Stimulated activated CD8-positive, alpha-beta memory T cell treated with anti-CD3 and anti-CD28 coated beads, Interleukin-12 subunit alpha, Interleukin-12 subunit beta, amount 100 ng/mL, for 24 hours (primary cell): ENCODE measurements at regions not wholly inside any gene's neighbourhood (a gene's known extent, or its start where the extent isn't known, plus 50 kb on each side); places are given as distances from the start of the nearest gene placed in this dataset.
"Not testable (repeated sequence)": the region's sequence is repeated elsewhere in the genome, so short reads cannot be mapped to it uniquely, and the experiment has no call there.

Experiments used
- DNase-seq: peaks from one replicate; pipeline ENCODE4 v3.0.0-alpha.2; 2020; ENCODE audit errors: extremely low read depth

- no peak for DNase-seq
Observed at GRCh38 chr5:88092358-88092757, 176.3 kb downstream of the TMEM161B start.

DNA sequence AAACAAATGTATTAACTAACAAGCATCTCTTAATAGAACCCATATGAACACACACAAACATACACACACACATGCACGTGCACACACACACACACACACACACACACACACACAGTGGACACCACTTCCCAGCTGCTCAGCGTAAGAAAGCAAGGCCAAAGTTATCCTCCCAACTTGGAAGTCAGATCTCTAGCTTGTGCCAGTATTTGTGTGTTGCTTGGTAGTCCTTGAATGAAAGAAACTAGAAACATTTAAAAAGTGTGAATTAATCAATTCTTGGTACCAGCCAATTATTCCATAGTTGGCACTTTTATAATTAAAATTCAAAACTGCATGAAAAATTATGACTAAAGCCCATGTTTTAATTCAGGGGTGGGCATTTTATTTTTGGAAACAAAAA lies 178.1 kb downstream of the TMEM161B start:
- no peak for DNase-seq

GRCh38 chr5:88089719-88090390 lies 178.8 kb downstream of the TMEM161B start:
- DNase-seq, result no peak

GRCh38 chr5:88085462-88085861 lies 183.2 kb downstream of the TMEM161B start:
- DNase-seq, result no peak

- DNase-seq, result no peak
Observed at GRCh38 chr5:88081877-88082276, 186.8 kb downstream of the TMEM161B start.

DNA sequence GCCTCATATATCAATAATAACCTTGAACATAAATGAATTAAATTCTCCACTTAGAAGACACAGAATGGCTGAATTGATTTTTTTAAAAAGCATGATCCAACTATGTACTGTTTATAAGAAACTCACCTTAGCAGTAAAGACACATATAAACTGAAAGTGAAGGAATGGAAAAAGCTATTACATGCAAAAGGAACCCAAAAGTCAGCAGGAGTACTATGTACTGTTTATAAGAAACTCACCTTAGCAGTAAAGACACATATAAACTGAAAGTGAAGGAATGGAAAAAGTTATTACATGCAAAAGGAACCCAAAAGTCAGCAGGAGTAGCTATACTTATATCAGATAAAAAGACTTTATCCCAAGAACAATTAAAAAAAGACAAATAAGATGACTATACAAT lies 204.8 kb downstream of the TMEM161B start:
- DNase-seq, result no peak

GRCh38 chr5:88060194-88060593 lies 208.5 kb downstream of the TMEM161B start:
- no peak for DNase-seq

GRCh38 chr5:88058625-88059024 lies 210.0 kb downstream of the TMEM161B start:
- no peak for DNase-seq

DNA sequence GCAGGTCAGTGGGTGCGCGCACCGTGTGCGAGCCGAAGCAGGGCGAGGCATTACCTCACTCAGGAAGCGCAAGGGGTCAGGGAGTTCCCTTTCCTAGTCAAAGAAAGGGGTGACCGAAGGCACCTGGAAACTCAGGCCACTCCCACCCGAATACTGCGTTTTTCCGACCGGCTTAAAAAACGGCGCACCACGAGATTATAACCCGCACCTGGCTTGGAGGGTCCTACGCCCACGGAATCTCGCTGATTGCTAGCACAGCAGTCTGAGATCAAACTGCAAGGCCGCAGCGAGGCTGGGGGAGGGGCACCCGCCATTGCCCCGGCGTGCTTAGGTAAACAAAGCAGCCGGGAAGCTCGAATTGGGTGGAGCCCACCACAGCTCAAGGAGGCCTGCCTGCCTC lies 216.2 kb downstream of the TMEM161B start:
- not testable (repeated sequence) for DNase-seq

- no peak for DNase-seq
Observed at GRCh38 chr5:88051148-88051547, 217.5 kb downstream of the TMEM161B start.

GRCh38 chr5:88049737-88050136 lies 218.9 kb downstream of the TMEM161B start:
- no peak for DNase-seq

DNA sequence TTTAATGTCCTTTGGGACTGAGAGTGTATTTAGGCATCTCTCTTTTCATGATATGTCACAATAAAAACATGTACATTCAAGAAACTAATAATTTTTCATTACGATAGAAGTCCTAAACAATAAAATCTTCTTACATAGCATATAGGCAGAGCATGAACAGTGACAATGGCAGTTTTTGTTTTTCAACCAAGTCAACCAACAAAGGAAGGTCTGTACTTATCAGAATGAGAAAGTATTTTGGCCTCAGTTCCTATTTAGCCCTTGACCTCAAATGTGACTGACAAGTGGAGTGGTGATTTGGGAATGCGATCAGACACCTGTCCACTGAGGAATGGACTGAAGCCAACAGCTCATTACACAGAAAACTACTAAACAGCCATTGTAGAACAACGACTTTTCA lies 219.5 kb downstream of the TMEM161B start:
- DNase-seq, result no peak

DNA sequence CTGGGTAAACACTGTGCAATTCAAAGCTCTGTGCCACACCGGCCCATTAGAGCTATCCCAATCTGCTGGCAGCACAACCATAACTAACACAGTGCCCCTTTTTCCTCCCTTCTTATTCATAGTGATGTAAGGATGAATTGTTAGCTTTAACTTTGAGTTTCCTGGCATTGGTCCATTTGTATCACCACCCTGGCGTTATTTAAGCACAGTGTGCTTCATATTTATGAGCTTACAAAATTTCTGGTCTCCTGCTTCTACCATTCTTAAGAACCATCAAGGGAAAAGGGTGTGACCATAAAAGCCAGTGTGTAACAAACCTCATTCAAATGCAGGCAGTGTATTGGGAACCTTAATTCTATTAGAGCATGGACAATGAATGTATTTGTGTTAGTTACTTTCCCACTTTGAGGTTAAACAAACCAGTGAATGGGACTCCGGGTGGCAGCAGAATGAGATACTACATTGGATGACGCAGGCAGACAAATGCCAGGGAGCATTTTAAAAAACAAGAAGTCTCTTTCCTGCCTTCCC lies 222.6 kb downstream of the TMEM161B start:
- DNase-seq, result no peak

- no peak for DNase-seq
Observed at GRCh38 chr5:88045165-88045564, 223.5 kb downstream of the TMEM161B start.

- no peak for DNase-seq
Observed at GRCh38 chr5:88034520-88034919, 234.1 kb downstream of the TMEM161B start.

DNA sequence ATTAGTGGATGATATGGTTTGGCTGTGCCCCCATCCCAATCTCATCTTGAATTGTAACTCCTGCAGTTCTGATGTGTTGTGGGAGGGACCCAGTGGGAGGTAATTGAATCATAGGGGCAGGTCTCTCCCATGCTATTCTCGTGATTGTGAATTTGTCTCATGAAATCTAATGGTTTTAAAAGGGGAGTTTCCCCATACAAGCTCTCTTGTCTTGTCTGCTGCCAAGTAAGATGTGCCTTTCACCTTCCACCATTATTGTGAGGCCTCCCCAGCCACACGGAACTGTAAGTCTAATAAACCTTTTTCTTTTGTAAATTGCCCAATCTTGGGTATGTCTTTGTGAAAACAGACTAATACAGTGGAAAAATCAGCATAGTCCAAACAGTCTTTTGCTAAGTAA lies 235.5 kb downstream of the TMEM161B start:
- DNase-seq, result no peak

DNA sequence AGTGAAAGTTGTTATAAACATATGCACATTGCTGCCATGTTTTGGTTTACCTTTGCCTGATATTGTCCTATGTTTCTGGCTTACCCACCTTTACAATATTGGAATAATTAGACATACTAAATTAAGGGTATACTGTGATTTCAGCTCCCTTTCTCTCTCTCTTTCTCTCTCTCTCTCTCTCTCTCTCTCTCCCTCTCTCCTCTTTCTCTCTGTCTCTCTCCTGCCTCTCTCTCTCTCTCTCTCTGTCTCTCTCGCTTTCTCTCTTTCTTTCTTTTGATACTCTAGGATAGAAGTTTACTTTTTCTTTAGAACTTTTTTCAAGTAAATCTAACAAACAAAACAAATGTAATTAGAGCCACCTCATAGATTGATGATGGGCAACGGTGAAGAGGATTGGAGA lies 239.6 kb downstream of the TMEM161B start:
- DNase-seq, result no peak

GRCh38 chr5:88021141-88021540 lies 247.5 kb downstream of the TMEM161B start:
- no peak for DNase-seq

DNA sequence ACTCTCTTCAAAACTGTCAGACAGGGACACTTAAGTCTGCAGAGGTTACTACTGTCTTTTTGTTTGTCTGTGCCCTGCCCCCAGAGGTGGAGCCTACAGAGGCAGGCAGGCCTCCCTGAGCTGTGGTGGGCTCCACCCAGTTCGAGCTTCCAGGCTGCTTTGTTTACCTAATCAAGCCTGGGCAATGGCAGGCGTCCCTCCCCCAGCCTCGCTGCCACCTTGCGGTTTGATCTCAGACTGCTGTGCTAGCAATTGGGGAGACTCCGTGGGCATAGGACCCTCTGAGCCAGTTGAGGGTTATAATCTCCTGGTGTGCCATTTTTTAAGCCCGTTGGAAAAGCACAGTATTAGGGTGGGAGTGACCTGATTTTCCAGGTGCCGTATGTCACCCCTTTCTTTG lies 253.7 kb downstream of the TMEM161B start:
- DNase-seq, result not testable (repeated sequence)

GRCh38 chr5:88000877-88001276 lies 267.8 kb downstream of the TMEM161B start:
- DNase-seq, result no peak

DNA sequence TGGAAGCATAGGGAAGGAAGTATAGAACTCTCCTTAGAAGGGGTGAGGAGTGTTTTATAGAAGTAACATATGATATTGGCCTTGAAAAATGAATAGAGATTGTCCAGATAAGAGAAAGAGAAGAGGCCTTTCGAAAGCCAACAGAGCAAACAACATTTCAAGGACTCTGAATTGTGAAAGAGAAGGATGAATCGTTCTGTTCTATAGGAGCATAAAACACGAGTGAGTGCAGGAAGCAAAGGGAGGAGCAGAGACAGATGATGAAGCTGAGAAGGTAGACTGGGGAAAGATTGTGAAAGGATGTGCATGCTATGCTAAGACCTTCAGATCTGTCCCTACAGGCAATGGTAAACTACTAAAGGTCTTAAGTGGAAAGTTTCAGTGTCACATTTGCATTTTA lies 271.0 kb downstream of the TMEM161B start:
- DNase-seq, result no peak

GRCh38 chr5:87966213-87966612 lies 302.4 kb downstream of the TMEM161B start:
- DNase-seq, result no peak

GRCh38 chr5:87954121-87954520 lies 314.5 kb downstream of the TMEM161B start:
- DNase-seq, result no peak

DNA sequence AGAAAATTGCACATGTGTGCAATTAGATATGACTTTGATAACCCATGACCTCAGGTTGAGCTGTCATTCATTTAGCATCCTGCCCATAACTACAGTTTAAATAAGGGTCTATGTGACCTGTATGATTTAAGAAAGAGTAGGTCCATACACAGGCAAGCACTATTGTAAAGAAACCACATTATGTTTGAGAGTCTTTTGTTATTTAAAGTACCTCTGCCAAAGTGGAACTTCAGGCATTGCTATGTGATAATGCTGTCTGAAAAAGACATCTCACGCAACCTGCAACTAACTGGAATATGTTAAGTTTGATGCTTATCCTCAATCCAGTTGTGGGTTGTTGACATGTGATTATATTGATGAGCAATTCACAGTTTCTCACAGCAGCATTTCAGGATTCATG lies 317.0 kb downstream of the TMEM161B start:
- no peak for DNase-seq
